DOHH2 (cell line): ENCODE measurements at regions not wholly inside any gene's neighbourhood (a gene's known extent, or its start where the extent isn't known, plus 50 kb on each side); places are given as distances from the start of the nearest gene placed in this dataset.

Source experiments
- H3F3A ChIP-seq: fragments of 200-600 bp; sonication (generic), shearing (Covaris generic); 2 replicates; pipeline ENCODE4 v1.6.0; 2016; ENCODE audit warnings: antibody characterized with exemption, mild to moderate bottlenecking; ENCODE audit not compliant: control insufficient read depth, insufficient read depth
- H3K27ac ChIP-seq: fragments of 200-600 bp; sonication (generic); 2 replicates; pipeline ENCODE4 v1.5.1; 2014; ENCODE audit warnings: low read depth, mild to moderate bottlenecking, low read length, moderate library complexity
- H3K27me3 ChIP-seq: fragments of 200-600 bp; sonication (generic); 2 replicates; pipeline ENCODE4 v1.6.1; 2014; ENCODE audit warnings: mild to moderate bottlenecking, low read length, mixed read lengths; ENCODE audit not compliant: control insufficient read depth
- H3K36me3 ChIP-seq: fragments of 200-600 bp; sonication (generic); 2 replicates; pipeline ENCODE4 v1.6.1; 2014; ENCODE audit warnings: mild to moderate bottlenecking, low read length, moderate library complexity, mixed read lengths; ENCODE audit not compliant: control insufficient read depth
- H3K4me1 ChIP-seq: fragments of 200-600 bp; sonication (generic); 2 replicates; pipeline ENCODE4 v1.6.1; 2014; ENCODE audit warnings: mild to moderate bottlenecking, low read length, mixed read lengths; ENCODE audit not compliant: control insufficient read depth
- H3K4me2 ChIP-seq: fragments of 200-600 bp; sonication (generic); 2 replicates; pipeline ENCODE4 v1.6.0; 2014; ENCODE audit warnings: mild to moderate bottlenecking, low read length, moderate library complexity
- H3K4me3 ChIP-seq: fragments of 200-600 bp; sonication (generic); 2 replicates; pipeline ENCODE4 v1.5.1; 2014; ENCODE audit warnings: mild to moderate bottlenecking, low read length, mixed read lengths
- H3K79me2 ChIP-seq: fragments of 200-600 bp; sonication (generic); 2 replicates; pipeline ENCODE4 v1.6.1; 2014; ENCODE audit warnings: mild to moderate bottlenecking, low read length, mixed read lengths; ENCODE audit not compliant: control insufficient read depth
- H3K9me2 ChIP-seq: fragments of 200-600 bp; sonication (generic); replicated peaks from 2 replicates; pipeline ENCODE4 v1.6.1; 2014; ENCODE audit warnings: mild to moderate bottlenecking, low read length, mixed read lengths; ENCODE audit not compliant: control insufficient read depth
- H3K9me3 ChIP-seq: fragments of 200-600 bp; sonication (generic); 2 replicates; pipeline ENCODE4 v1.6.1; 2014; ENCODE audit warnings: antibody characterized with exemption, low read length, mixed read lengths; ENCODE audit not compliant: control insufficient read depth, insufficient read depth
- H4K20me1 ChIP-seq: fragments of 200-600 bp; sonication (generic); 2 replicates; pipeline ENCODE4 v1.6.0; 2014; ENCODE audit warnings: low read depth, mild to moderate bottlenecking, antibody characterized with exemption, low read length, moderate library complexity; ENCODE audit not compliant: control insufficient read depth, insufficient read depth
- CTCF ChIP-seq: fragments of 200-600 bp; sonication (generic); IDR thresholded peaks from one replicate; pipeline ENCODE4 v1.5.1; 2014; ENCODE audit warnings: antibody characterized with exemption, mild to moderate bottlenecking, low read depth, low read length; ENCODE audit not compliant: poor library complexity, severe bottlenecking
- EZH2phosphoT487 ChIP-seq: fragments of 200-600 bp; sonication (generic); IDR thresholded peaks from 2 replicates; pipeline ENCODE4 v1.6.1; 2017; ENCODE audit warnings: borderline replicate concordance, mild to moderate bottlenecking, antibody characterized with exemption, low read length, moderate library complexity, mixed read lengths

DNA sequence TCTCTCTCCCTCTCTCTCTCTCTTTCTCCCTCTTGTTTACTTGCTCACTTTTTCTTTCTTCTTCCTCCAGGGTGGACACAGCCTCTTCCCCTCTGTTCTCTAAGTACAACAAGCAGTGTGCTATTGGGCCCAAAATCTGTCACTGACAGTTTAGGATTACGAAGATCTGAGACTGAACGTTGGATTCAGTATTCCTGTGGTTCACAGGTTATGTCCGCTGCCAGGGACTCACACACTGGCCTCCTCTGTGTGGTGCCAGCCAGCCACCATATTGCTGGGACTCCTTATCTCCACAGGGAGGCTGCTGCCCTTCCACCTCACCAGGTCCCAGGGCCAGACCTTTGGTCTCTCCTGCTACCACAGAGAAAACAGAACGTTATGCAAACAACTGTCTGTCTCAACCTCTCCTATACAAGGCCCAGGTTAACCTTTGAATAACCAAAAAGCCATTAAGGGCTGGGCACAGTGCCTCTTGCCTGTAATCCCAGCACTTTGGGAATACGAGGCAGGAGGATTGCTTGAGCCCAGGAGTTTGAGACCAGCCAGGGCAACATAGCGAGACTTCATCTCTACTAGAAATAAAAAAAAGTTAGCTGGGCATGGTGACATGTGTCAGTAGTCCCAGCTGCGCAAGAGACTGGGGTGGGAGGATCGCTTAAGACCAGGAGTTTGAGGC is 171.9 kb upstream of the RAB4A start:
- H3K4me2 ChIP-seq = no peak overlapping the region

GRCh38 chr1:229101011-229101871 is 169.7 kb upstream of the RAB4A start:
- Histone ChIP-seq H3K27me3 (peaks cover 10% of the 10 kb centered on the region; the same call in 1 of the 2 replicates), H3K9me3 (no peaks in the 10 kb centered on the region), H3K4me3 (no peak overlapping the region), H3K79me2 (no peaks in the 10 kb centered on the region), H3K9me2 (no peaks in the 10 kb centered on the region), H3K36me3 (no peaks in the 10 kb centered on the region), H4K20me1 (no peaks in the 10 kb centered on the region), H3K4me1 (no peaks in the 10 kb centered on the region), H3F3A (no peaks in the 10 kb centered on the region), H3K27ac (no peak overlapping the region), H3K4me2 (no peak overlapping the region)
- no peak for TF ChIP-seq CTCF
- no peak for TF ChIP-seq EZH2phosphoT487

More for the DNA sequence above, 171.9 kb upstream of the RAB4A start:
- H3K4me1 ChIP-seq = no peaks in the 10 kb centered on the region
- H3F3A ChIP-seq = no peaks in the 10 kb centered on the region
- peaks cover 7% of the 10 kb centered on the region; the same call in 1 of the 2 replicates for H3K27me3 ChIP-seq
- no peaks in the 10 kb centered on the region for H3K9me2 ChIP-seq
- no peak overlapping the region for H3K27ac ChIP-seq
- H3K36me3 ChIP-seq = no peaks in the 10 kb centered on the region
- no peaks in the 10 kb centered on the region for H3K79me2 ChIP-seq
- H4K20me1 ChIP-seq = no peaks in the 10 kb centered on the region
- no peak overlapping the region for H3K4me3 ChIP-seq
- no peaks in the 10 kb centered on the region for H3K9me3 ChIP-seq
- TF ChIP-seq EZH2phosphoT487 (no peak), CTCF (no peak)

- TF ChIP-seq EZH2phosphoT487 (no peak), CTCF (peak; percentile 7)
- H4K20me1 ChIP-seq = no peaks in the 10 kb centered on the region
- no peaks in the 10 kb centered on the region for H3K36me3 ChIP-seq
- H3F3A ChIP-seq = no peaks in the 10 kb centered on the region
- no peaks in the 10 kb centered on the region for H3K4me1 ChIP-seq
- no peaks in the 10 kb centered on the region for H3K9me2 ChIP-seq
- H3K79me2 ChIP-seq = no peaks in the 10 kb centered on the region
- no peak overlapping the region for H3K27ac ChIP-seq
- H3K4me2 ChIP-seq = no peak overlapping the region
- peaks cover 10% of the 10 kb centered on the region; the same call in 1 of the 2 replicates for H3K27me3 ChIP-seq
- no peaks in the 10 kb centered on the region for H3K9me3 ChIP-seq
- H3K4me3 ChIP-seq = no peak overlapping the region
Observed at GRCh38 chr1:229102741-229103391, 168.0 kb upstream of the RAB4A start.
